ENCODE measurements at regions not wholly inside any gene's neighbourhood (a gene's known extent, or its start where the extent isn't known, plus 50 kb on each side); places are given as distances from the start of the nearest gene placed in this dataset.

- no peak for TF ChIP-seq CTCF (IDR thresholded peaks at IDR 0.05)
- TF ChIP-seq POLR2A (IDR thresholded peaks at IDR 0.05) = no peak
These were observed 96.6 kb upstream of the MAN1A1 start for GRCh38 chr6:119446115-119446554.

Measured in heart left ventricle (tissue), 13 donors.